ENCODE measurements at regions not wholly inside any gene's neighbourhood (a gene's known extent, or its start where the extent isn't known, plus 50 kb on each side); places are given as distances from the start of the nearest gene placed in this dataset.

- CTCF ChIA-PET, result no interaction called here
- RAD21 ChIA-PET (ENCODE audit: low non-redundant PET in 1 of 2, low total read pairs in 2 of 2, uncharacterized antibody in 2 of 2, unreplicated experiment in 2 of 2), result no interaction called here
- H2AFZ ChIP-seq (ENCODE audit: low read depth, low read length, poor library complexity, severe bottlenecking), result no peak overlapping the region
- H3K27me3 ChIP-seq (ENCODE audit: insufficient read depth, low read length), result no peaks in the 10 kb centered on the region
- BruUV-seq (replicated peaks), result no TSS peak
- TF ChIP-seq JUND (IDR thresholded peaks at IDR 0.05) (no peak), SRF (IDR thresholded peaks at IDR 0.05; ENCODE audit: low read depth) (no peak), ZFX (IDR thresholded peaks at IDR 0.05) (no peak), EZH2phosphoT487 (IDR thresholded peaks at IDR 0.05; ENCODE audit: borderline replicate concordance) (no peak), SP1 (IDR thresholded peaks at IDR 0.05; ENCODE audit: low read depth) (no peak), ZNF274 (IDR thresholded peaks at IDR 0.05; ENCODE audit: low read depth, low read length) (no peak), POLR2AphosphoS5 (IDR thresholded peaks at IDR 0.05; ENCODE audit: low read depth, low read length) (no peak), FOSL1 (IDR thresholded peaks at IDR 0.05; ENCODE audit: low read depth) (no peak), CBX3 (IDR thresholded peaks at IDR 0.05; ENCODE audit: low read depth) (no peak), EGR1 (IDR thresholded peaks at IDR 0.05; ENCODE audit: low read depth) (no peak), MAX (IDR thresholded peaks at IDR 0.05) (no peak), TCF7L2 (IDR thresholded peaks at IDR 0.05; ENCODE audit: borderline replicate concordance, extremely low read depth, insufficient read depth, insufficient read length) (no peak)
- TF ChIP-seq, protein P1, sequence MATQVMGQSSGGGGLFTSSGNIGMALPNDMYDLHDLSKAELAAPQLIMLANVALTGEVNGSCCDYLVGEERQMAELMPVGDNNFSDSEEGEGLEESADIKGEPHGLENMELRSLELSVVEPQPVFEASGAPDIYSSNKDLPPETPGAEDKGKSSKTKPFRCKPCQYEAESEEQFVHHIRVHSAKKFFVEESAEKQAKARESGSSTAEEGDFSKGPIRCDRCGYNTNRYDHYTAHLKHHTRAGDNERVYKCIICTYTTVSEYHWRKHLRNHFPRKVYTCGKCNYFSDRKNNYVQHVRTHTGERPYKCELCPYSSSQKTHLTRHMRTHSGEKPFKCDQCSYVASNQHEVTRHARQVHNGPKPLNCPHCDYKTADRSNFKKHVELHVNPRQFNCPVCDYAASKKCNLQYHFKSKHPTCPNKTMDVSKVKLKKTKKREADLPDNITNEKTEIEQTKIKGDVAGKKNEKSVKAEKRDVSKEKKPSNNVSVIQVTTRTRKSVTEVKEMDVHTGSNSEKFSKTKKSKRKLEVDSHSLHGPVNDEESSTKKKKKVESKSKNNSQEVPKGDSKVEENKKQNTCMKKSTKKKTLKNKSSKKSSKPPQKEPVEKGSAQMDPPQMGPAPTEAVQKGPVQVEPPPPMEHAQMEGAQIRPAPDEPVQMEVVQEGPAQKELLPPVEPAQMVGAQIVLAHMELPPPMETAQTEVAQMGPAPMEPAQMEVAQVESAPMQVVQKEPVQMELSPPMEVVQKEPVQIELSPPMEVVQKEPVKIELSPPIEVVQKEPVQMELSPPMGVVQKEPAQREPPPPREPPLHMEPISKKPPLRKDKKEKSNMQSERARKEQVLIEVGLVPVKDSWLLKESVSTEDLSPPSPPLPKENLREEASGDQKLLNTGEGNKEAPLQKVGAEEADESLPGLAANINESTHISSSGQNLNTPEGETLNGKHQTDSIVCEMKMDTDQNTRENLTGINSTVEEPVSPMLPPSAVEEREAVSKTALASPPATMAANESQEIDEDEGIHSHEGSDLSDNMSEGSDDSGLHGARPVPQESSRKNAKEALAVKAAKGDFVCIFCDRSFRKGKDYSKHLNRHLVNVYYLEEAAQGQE (IDR thresholded peaks at IDR 0.05; ENCODE audit: low read depth), result no peak
- TF ChIP-seq, protein P2, sequence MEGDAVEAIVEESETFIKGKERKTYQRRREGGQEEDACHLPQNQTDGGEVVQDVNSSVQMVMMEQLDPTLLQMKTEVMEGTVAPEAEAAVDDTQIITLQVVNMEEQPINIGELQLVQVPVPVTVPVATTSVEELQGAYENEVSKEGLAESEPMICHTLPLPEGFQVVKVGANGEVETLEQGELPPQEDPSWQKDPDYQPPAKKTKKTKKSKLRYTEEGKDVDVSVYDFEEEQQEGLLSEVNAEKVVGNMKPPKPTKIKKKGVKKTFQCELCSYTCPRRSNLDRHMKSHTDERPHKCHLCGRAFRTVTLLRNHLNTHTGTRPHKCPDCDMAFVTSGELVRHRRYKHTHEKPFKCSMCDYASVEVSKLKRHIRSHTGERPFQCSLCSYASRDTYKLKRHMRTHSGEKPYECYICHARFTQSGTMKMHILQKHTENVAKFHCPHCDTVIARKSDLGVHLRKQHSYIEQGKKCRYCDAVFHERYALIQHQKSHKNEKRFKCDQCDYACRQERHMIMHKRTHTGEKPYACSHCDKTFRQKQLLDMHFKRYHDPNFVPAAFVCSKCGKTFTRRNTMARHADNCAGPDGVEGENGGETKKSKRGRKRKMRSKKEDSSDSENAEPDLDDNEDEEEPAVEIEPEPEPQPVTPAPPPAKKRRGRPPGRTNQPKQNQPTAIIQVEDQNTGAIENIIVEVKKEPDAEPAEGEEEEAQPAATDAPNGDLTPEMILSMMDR (IDR thresholded peaks at IDR 0.05 in 2 of 3, conservative IDR thresholded peaks at IDR 0.05 in 1 of 3; ENCODE audit: borderline replicate concordance in 1 of 3, insufficient read depth in 1 of 3, low read depth in 2 of 3, low read length in 2 of 3), result no peak
- no peaks in the 10 kb centered on the region for H3K9me3 ChIP-seq (ENCODE audit: control insufficient read depth in 1 of 2, insufficient read depth in 1 of 2, low read depth in 1 of 2, low read length in 2 of 2)
- intact Hi-C loops (cut with micrococcal nuclease), result no loop called here
- POLR2A ChIA-PET, result no interaction called here
- H3K4me2 ChIP-seq (ENCODE audit: low read length), result no peak overlapping the region
- no peaks in the 10 kb centered on the region for H3K4me1 ChIP-seq (ENCODE audit: control insufficient read depth in 1 of 2, insufficient read depth in 2 of 2, low read length in 2 of 2)
- ATAC-seq (no peak), DNase-seq (ENCODE audit: low read depth, low spot score) (no peak)
- no peaks in the 10 kb centered on the region for H3K9me2 ChIP-seq (ENCODE audit: insufficient read depth)
- H3K27ac ChIP-seq (ENCODE audit: low read depth, low read length), result no peak overlapping the region
- no peak overlapping the region for H3K4me3 ChIP-seq (replicated peaks in 1 of 2; ENCODE audit: low read depth in 1 of 2, low read length in 2 of 2)
- H3K9ac ChIP-seq (ENCODE audit: low read length), result no peak overlapping the region
- H3K36me3 ChIP-seq (ENCODE audit: control insufficient read depth in 1 of 2, insufficient read depth in 2 of 2, low read length in 2 of 2), result no peaks in the 10 kb centered on the region
- H4K20me1 ChIP-seq (ENCODE audit: insufficient read depth), result no peaks in the 10 kb centered on the region
- H3K79me2 ChIP-seq (ENCODE audit: insufficient read depth, low read length), result no peaks in the 10 kb centered on the region
Measured at GRCh38 chr6:76438768-76439167, 366.3 kb upstream of the IMPG1 start.
